Suprapubic skin (tissue), 4 donors: ENCODE measurements at regions not wholly inside any gene's neighbourhood (a gene's known extent, or its start where the extent isn't known, plus 50 kb on each side); places are given as distances from the start of the nearest gene placed in this dataset.

ENCODE experiments used
- CTCF ChIP-seq, 2 donors: fragments of 200-600 bp in 1 of 2; fragments of 450-650 bp in 1 of 2; sonication (generic) in 1 of 2; IDR thresholded peaks; one replicate each; pipeline ENCODE4 v1.5.1; 2016 to 2019; ENCODE audit warnings: antibody characterized with exemption in 2 of 2, mild to moderate bottlenecking in 1 of 2, moderate library complexity in 1 of 2
- POLR2A ChIP-seq, 2 donors: fragments of 450-650 bp; IDR thresholded peaks; one replicate each; pipeline ENCODE4 v1.6.1; 2017; ENCODE audit warnings: antibody characterized with exemption in 2 of 2, mild to moderate bottlenecking in 2 of 2, moderate library complexity in 2 of 2
- POLR2AphosphoS5 ChIP-seq, 3 donors: sonication (generic); formaldehyde crosslinking; IDR thresholded peaks; one replicate each; pipeline ENCODE4 v1.6.1; 2017; ENCODE audit warnings: antibody characterized with exemption in 3 of 3

- no peak for TF ChIP-seq CTCF (IDR thresholded peaks at IDR 0.05)
- TF ChIP-seq POLR2AphosphoS5 (IDR thresholded peaks at IDR 0.05), result no peak
- no peak for TF ChIP-seq POLR2A (IDR thresholded peaks at IDR 0.05)
Measured at GRCh38 chr6:167721291-167721690, 105.4 kb upstream of the AFDN start.
